Panc1 (cell line): ENCODE measurements at regions not wholly inside any gene's neighbourhood (a gene's known extent, or its start where the extent isn't known, plus 50 kb on each side); places are given as distances from the start of the nearest gene placed in this dataset.

ENCODE experiments used
- ATAC-seq: fragments of 200-7000 bp; cut with Tn5 transposase; 2 replicates; pipeline ENCODE4 v1.9.1; 2020; ENCODE audit warnings: mild to moderate bottlenecking, moderate library complexity
- BruUV-seq: library from RNA; stranded (reverse); fragments of 400-500 nt; replicated peaks from 2 replicates; lab custom pipeline; 2021; lab: Mats Ljungman, UMichigan
- CTCF ChIA-PET: fragments of 300-600 bp; sonication (Branson Sonifier 250); formaldehyde crosslinking; loops from one replicate; lab custom pipeline; 2022; ENCODE audit warnings: antibody characterized with exemption; lab: Charles Lee
- POLR2A ChIA-PET: fragments of 300-600 bp; sonication (Branson Sonifier 250); formaldehyde crosslinking; loops from one replicate; lab custom pipeline; 2022; ENCODE audit warnings: antibody characterized with exemption; lab: Charles Lee
- DNase-seq: peaks from one replicate; pipeline ENCODE4 v3.0.0-alpha.2; 2010; ENCODE audit warnings: low read depth, low spot score
- H3K27ac ChIP-seq: 2 replicates; pipeline ENCODE4 v1.5.1; 2011; ENCODE audit warnings: mild to moderate bottlenecking, low read length, inconsistent platforms
- H3K27me3 ChIP-seq: fragments of 200-500 bp; sonication (Bioruptor generic); 2 replicates; pipeline ENCODE4 v1.6.0; 2014; ENCODE audit warnings: low read length, inconsistent platforms; ENCODE audit not compliant: control insufficient read depth, insufficient read depth
- H3K36me3 ChIP-seq: fragments of 200-500 bp; sonication (Bioruptor generic); 2 replicates; pipeline ENCODE4 v1.5.1; 2014; ENCODE audit warnings: inconsistent platforms, mild to moderate bottlenecking, low read length, moderate library complexity; ENCODE audit not compliant: control insufficient read depth, insufficient read depth
- H3K4me1 ChIP-seq: 2 replicates; pipeline ENCODE4 v1.5.1; 2011; ENCODE audit warnings: inconsistent platforms, mild to moderate bottlenecking, low read length, moderate library complexity; ENCODE audit not compliant: control insufficient read depth, insufficient read depth
- H3K4me3 ChIP-seq, 2 experiments: 2 replicates each; pipeline ENCODE4 v1.5.1; 2011 to 2012; ENCODE audit warnings: low read depth in 2 of 2, low read length in 2 of 2, mild to moderate bottlenecking in 2 of 2, inconsistent platforms in 1 of 2, moderate library complexity in 1 of 2
- H3K9me3 ChIP-seq: fragments of 200-500 bp; sonication (Bioruptor generic); 2 replicates; pipeline ENCODE4 v1.5.1; 2014; ENCODE audit warnings: low read depth, mild to moderate bottlenecking, inconsistent platforms, low read length, moderate library complexity; ENCODE audit not compliant: control insufficient read depth, insufficient read depth
- POLR2AphosphoS5 ChIP-seq: IDR thresholded peaks from 2 replicates; pipeline ENCODE4 v1.6.1; 2012; ENCODE audit warnings: mild to moderate bottlenecking, low read depth, low read length, moderate library complexity
- SIN3A ChIP-seq: IDR thresholded peaks from 2 replicates; pipeline ENCODE4 v1.6.1; 2012; ENCODE audit warnings: low read depth, mild to moderate bottlenecking, low read length, moderate library complexity, borderline replicate concordance; ENCODE audit not compliant: insufficient read depth
- TCF7L2 ChIP-seq: IDR thresholded peaks from 2 replicates; pipeline ENCODE4 v1.6.1; 2011; ENCODE audit warnings: mild to moderate bottlenecking, low read depth, low read length, inconsistent platforms
- in situ Hi-C: cut with HindIII; loops from 2 replicates; pipeline ENCODE4 v1.10.0; 2016; ENCODE audit warnings: low sequenced_read_pairs, low pct_unique_long_range_greater_than_20kb
- intact Hi-C: fragments of 100-400 bp; cut with micrococcal nuclease; formaldehyde crosslinking; loops from one replicate; pipeline ENCODE4 v1.10.0; 2022; ENCODE audit not compliant: unreplicated experiment
- TF ChIP-seq, protein P1 (sequence below), 2 experiments: IDR thresholded peaks; 2 replicates each; pipeline ENCODE4 v1.6.1; 2011 to 2012; ENCODE audit warnings: low read depth in 2 of 2, control low read depth in 1 of 2, low read length in 1 of 2, mild to moderate bottlenecking in 1 of 2, moderate library complexity in 1 of 2; ENCODE audit not compliant: insufficient read depth in 1 of 2
- TF ChIP-seq, protein P2 (sequence below): fragments of 450-650 bp; IDR thresholded peaks from 2 replicates; pipeline ENCODE4 v1.5.1; 2017; ENCODE audit warnings: mild to moderate bottlenecking

DNA sequence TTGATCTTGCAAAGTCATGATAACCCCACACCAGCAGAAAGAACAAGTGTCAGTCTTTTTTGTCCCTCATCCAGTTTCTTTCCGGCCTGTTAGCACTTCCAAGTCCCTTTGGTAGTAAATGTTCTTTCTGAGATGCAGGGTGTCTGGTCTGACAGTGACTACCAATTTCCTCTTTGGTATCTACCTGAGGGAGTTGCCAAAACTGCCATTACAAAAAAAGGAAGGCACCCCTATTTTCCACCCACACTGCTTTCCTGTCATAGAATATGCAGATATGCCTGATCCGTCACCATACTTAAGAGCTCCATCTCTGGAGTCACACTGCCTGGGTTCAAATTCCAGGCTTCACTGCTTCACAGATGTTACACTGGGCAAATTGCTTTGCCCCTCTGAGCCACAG is 72.4 kb downstream of the ZNF281 start:
- BruUV-seq = no TSS peak
- CTCF ChIA-PET = no interaction called here

DNA sequence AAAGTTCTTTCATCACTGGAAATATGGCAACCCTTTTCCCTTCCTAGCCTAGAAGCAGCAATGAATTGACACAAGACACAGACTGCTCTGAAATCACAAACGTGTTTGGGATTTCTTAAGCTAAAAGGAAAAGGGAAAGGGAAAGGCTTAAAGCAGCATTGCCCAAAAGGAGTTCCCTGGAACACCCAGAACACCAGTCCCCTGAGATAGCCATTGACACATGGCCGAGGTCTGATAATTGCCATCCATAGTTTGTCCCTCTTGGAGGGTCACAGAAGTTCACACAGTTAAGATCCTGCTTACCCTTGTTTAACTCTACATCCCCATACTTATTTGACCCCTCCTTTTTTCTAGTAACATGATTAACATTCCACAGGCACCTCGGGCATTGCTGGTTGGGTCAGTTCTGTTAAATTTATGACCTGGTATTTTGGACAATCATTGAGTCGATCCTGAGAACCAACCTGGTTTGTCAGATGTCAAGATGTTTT is 72.9 kb downstream of the ZNF281 start:
- Histone ChIP-seq H3K4me3 (no peak overlapping the region), H3K36me3 (no peaks in the 10 kb centered on the region), H3K27ac (peak overlapping the region; percentile 67; the same call in 1 of the 2 replicates), H3K9me3 (no peaks in the 10 kb centered on the region), H3K4me1 (peaks cover 12% of the 10 kb centered on the region), H3K27me3 (no peaks in the 10 kb centered on the region)
- no peak for TF ChIP-seq SIN3A
- TF ChIP-seq POLR2AphosphoS5 = no peak
- TF ChIP-seq TCF7L2 = no peak
- TF ChIP-seq, protein P1, sequence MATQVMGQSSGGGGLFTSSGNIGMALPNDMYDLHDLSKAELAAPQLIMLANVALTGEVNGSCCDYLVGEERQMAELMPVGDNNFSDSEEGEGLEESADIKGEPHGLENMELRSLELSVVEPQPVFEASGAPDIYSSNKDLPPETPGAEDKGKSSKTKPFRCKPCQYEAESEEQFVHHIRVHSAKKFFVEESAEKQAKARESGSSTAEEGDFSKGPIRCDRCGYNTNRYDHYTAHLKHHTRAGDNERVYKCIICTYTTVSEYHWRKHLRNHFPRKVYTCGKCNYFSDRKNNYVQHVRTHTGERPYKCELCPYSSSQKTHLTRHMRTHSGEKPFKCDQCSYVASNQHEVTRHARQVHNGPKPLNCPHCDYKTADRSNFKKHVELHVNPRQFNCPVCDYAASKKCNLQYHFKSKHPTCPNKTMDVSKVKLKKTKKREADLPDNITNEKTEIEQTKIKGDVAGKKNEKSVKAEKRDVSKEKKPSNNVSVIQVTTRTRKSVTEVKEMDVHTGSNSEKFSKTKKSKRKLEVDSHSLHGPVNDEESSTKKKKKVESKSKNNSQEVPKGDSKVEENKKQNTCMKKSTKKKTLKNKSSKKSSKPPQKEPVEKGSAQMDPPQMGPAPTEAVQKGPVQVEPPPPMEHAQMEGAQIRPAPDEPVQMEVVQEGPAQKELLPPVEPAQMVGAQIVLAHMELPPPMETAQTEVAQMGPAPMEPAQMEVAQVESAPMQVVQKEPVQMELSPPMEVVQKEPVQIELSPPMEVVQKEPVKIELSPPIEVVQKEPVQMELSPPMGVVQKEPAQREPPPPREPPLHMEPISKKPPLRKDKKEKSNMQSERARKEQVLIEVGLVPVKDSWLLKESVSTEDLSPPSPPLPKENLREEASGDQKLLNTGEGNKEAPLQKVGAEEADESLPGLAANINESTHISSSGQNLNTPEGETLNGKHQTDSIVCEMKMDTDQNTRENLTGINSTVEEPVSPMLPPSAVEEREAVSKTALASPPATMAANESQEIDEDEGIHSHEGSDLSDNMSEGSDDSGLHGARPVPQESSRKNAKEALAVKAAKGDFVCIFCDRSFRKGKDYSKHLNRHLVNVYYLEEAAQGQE (IDR thresholded peaks at IDR 0.05; ENCODE audit: insufficient read depth in 1 of 2, low read depth in 2 of 2, low read length in 1 of 2) = no peak
- TF ChIP-seq, protein P2, sequence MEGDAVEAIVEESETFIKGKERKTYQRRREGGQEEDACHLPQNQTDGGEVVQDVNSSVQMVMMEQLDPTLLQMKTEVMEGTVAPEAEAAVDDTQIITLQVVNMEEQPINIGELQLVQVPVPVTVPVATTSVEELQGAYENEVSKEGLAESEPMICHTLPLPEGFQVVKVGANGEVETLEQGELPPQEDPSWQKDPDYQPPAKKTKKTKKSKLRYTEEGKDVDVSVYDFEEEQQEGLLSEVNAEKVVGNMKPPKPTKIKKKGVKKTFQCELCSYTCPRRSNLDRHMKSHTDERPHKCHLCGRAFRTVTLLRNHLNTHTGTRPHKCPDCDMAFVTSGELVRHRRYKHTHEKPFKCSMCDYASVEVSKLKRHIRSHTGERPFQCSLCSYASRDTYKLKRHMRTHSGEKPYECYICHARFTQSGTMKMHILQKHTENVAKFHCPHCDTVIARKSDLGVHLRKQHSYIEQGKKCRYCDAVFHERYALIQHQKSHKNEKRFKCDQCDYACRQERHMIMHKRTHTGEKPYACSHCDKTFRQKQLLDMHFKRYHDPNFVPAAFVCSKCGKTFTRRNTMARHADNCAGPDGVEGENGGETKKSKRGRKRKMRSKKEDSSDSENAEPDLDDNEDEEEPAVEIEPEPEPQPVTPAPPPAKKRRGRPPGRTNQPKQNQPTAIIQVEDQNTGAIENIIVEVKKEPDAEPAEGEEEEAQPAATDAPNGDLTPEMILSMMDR = no peak
- peak; percentile 51 for ATAC-seq
- in situ Hi-C loops (no loop called here), intact Hi-C loops (no loop called here)
- BruUV-seq = no TSS peak
- DNase-seq = no peak
- ChIA-PET CTCF (interaction anchor here (0.5 kb wide), 1 partner anchor 467 kb away, joined by 4 read pairs; no protein-coding TSS in a partner anchor), POLR2A (no interaction called here)

More for the DNA sequence above, 72.4 kb downstream of the ZNF281 start:
- Histone ChIP-seq H3K36me3 (no peaks in the 10 kb centered on the region), H3K4me1 (peaks cover 12% of the 10 kb centered on the region), H3K9me3 (no peaks in the 10 kb centered on the region), H3K27ac (0 out of 2 replicates have a peak overlapping the region, but pooled peaks have one; percentile 67), H3K4me3 (no peak overlapping the region), H3K27me3 (no peaks in the 10 kb centered on the region)
- POLR2A ChIA-PET = no interaction called here
- intact Hi-C loops = no loop called here
- ATAC-seq (no peak), DNase-seq (no peak)
- TF ChIP-seq, protein P1 (IDR thresholded peaks at IDR 0.05; ENCODE audit: insufficient read depth in 1 of 2, low read depth in 2 of 2, low read length in 1 of 2) = no peak
- no peak for TF ChIP-seq POLR2AphosphoS5
- TF ChIP-seq SIN3A = no peak
- no peak for TF ChIP-seq TCF7L2
- TF ChIP-seq, protein P2 = no peak
- in situ Hi-C loops = no loop called here
